ENCODE measurements at regions not wholly inside any gene's neighbourhood (a gene's known extent, or its start where the extent isn't known, plus 50 kb on each side); places are given as distances from the start of the nearest gene placed in this dataset.

DNA sequence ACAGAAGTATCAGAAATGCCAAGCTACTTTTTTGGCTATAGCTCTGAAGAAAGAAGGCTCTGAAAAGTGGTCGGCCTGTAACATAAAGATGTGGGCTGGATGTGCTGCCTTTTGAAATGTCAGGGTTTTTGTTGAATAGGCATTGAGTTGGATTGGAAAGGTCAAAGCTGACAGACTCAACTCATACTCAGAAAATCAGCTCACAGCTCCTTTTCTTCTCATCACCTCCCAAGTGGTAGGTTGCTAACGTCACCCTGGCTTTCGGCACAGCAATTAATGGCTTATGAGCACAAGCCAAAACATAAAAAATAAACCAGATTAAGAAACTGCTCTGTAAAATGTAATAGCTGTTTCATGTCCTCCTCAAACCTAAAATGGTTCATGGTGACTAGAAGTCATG lies 68.3 kb downstream of the KCNF1 start:
- H3K79me2 ChIP-seq (ENCODE audit: control insufficient read depth in 1 of 2, insufficient read depth in 2 of 2, low read length in 2 of 2), result no peaks in the 10 kb centered on the region
- no peak overlapping the region for H2BK12ac ChIP-seq (ENCODE audit: low read depth, low read length)
- no peak overlapping the region for H3K56ac ChIP-seq (replicated peaks; ENCODE audit: insufficient read length, low read depth, low read length)
- ChIA-PET POLR2A (ENCODE audit: partially characterized antibody) (interaction anchor here (1.3 kb wide), 1 partner anchor 12 kb away, joined by 3 read pairs; no protein-coding TSS in a partner anchor), CTCF (ENCODE audit: partially characterized antibody) (interaction anchor here (0.8 to 2.5 kb wide), 7 partner anchors 9 to 148 kb away, joined by 3 to 9 read pairs (median 5); no protein-coding TSS in a partner anchor)
- no peak overlapping the region for H3K9ac ChIP-seq (replicated peaks in 1 of 4; ENCODE audit: extremely low read depth in 1 of 4, low read depth in 3 of 4, low read length in 3 of 4)
- H3K14ac ChIP-seq (ENCODE audit: insufficient read length), result no peak overlapping the region
- H3K18ac ChIP-seq (ENCODE audit: extremely low read depth, low read length), result no peak overlapping the region
- no peak overlapping the region for H4K91ac ChIP-seq (replicated peaks; ENCODE audit: insufficient read length, low read length)
- H3K36me3 ChIP-seq (ENCODE audit: control insufficient read depth in 2 of 4, insufficient read depth in 4 of 4, low read length in 3 of 4), result no peaks in the 10 kb centered on the region
- H2AFZ ChIP-seq (ENCODE audit: low read length), result no peak overlapping the region
- FAIRE-seq, result no peak
- no peak overlapping the region for H3K27ac ChIP-seq (ENCODE audit: low read depth, low read length)
- no peak overlapping the region for H3K4me3 ChIP-seq (ENCODE audit: extremely low read depth in 1 of 4, insufficient read depth in 2 of 4, low read depth in 3 of 4, low read length in 4 of 4)
- WGBS, 2 experiments (ENCODE audit: extremely low coverage in 1 of 2, insufficient coverage in 1 of 2, insufficient read length in 1 of 2, insufficient replicate concordance in 2 of 2, low coverage in 1 of 2, low lambda C conversion rate in 2 of 2, missing lambda C conversion rate in 1 of 2), result 90% methylated on average over 3 of the region's 3 CpGs; no CpG with 5 or more reads in 1 of the 2 experiments
- H4K8ac ChIP-seq (ENCODE audit: extremely low read depth, insufficient read depth, low read length), result no peak overlapping the region
- no peak overlapping the region for H4K5ac ChIP-seq (ENCODE audit: insufficient read length, low read depth, low read length)
- H3K4ac ChIP-seq (replicated peaks; ENCODE audit: insufficient read length, low read depth, low read length), result no peak overlapping the region
- no peaks in the 10 kb centered on the region for H4K20me1 ChIP-seq (replicated peaks in 1 of 2; ENCODE audit: control insufficient read depth in 1 of 2, insufficient read depth in 2 of 2, low read length in 2 of 2)
- H3K23me2 ChIP-seq (ENCODE audit: low read depth, low read length), result no peaks in the 10 kb centered on the region
- TF ChIP-seq JUND (IDR thresholded peaks at IDR 0.05; ENCODE audit: low read length) (no peak), EGR1 (IDR thresholded peaks at IDR 0.05; ENCODE audit: borderline replicate concordance, low read depth, low read length) (no peak), PHF8 (conservative IDR thresholded peaks at IDR 0.05; ENCODE audit: low read depth, low read length) (no peak), RAD21 (IDR thresholded peaks at IDR 0.05 in 1 of 2, conservative IDR thresholded peaks at IDR 0.05 in 1 of 2; ENCODE audit: low read depth in 2 of 2, low read length in 2 of 2) (no peak), EZH2 (IDR thresholded peaks at IDR 0.05; ENCODE audit: low read depth, low read length, severe bottlenecking) (no peak), EP300 (IDR thresholded peaks at IDR 0.05; ENCODE audit: borderline replicate concordance in 1 of 2, low read depth in 2 of 2, low read length in 2 of 2) (no peak), RNF2 (IDR thresholded peaks at IDR 0.05; ENCODE audit: borderline replicate concordance, low read depth, low read length, missing control alignments, poor library complexity, severe bottlenecking) (no peak), CHD1 (IDR thresholded peaks at IDR 0.05; ENCODE audit: low read depth, low read length) (no peak), KDM4A (IDR thresholded peaks at IDR 0.05; ENCODE audit: low read depth, low read length, severe bottlenecking) (no peak)
- TF ChIP-seq, protein P1, sequence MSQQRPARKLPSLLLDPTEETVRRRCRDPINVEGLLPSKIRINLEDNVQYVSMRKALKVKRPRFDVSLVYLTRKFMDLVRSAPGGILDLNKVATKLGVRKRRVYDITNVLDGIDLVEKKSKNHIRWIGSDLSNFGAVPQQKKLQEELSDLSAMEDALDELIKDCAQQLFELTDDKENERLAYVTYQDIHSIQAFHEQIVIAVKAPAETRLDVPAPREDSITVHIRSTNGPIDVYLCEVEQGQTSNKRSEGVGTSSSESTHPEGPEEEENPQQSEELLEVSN (IDR thresholded peaks at IDR 0.05), result no peak
- H3K4me1 ChIP-seq (replicated peaks in 1 of 4; ENCODE audit: control insufficient read depth in 3 of 4, insufficient read depth in 4 of 4, low read length in 3 of 4), result peaks cover 0 to 12% (median 0%) of the 10 kb centered on the region in 4 experiments; a peak in 2 of 7 replicates
- no peak overlapping the region for H3K23ac ChIP-seq (ENCODE audit: insufficient read length)
- H2BK120ac ChIP-seq (replicated peaks; ENCODE audit: low read depth, low read length), result no peak overlapping the region
- DNase-seq (ENCODE audit: low read depth in 1 of 2, low spot score in 2 of 2), result no peak
- H3K79me1 ChIP-seq (ENCODE audit: low read depth, low read length), result no peaks in the 10 kb centered on the region
- peaks cover 0 to 2% (median 0%) of the 10 kb centered on the region in 4 experiments; a peak in 1 of 7 replicates for H3K27me3 ChIP-seq (replicated peaks in 1 of 4; ENCODE audit: control insufficient read depth in 3 of 4, extremely low read depth in 1 of 4, insufficient read depth in 3 of 4, low read length in 3 of 4)
- no peaks in the 10 kb centered on the region for H3K9me3 ChIP-seq (ENCODE audit: insufficient read depth in 2 of 2, low read depth in 1 of 2, low read length in 1 of 2)
- H2BK15ac ChIP-seq (ENCODE audit: low read length), result no peak overlapping the region
- H2AK5ac ChIP-seq (ENCODE audit: low read depth, low read length), result no peak overlapping the region
- no peak overlapping the region for H2BK20ac ChIP-seq (ENCODE audit: low read length)
- no peak overlapping the region for H3K4me2 ChIP-seq (ENCODE audit: insufficient read depth in 1 of 2, low read depth in 2 of 2, low read length in 2 of 2)
- H2BK5ac ChIP-seq (ENCODE audit: low read depth, low read length), result no peak overlapping the region

Data from H1 (cell line).